GM21529 (cell line): ENCODE measurements at regions not wholly inside any gene's neighbourhood (a gene's known extent, or its start where the extent isn't known, plus 50 kb on each side); places are given as distances from the start of the nearest gene placed in this dataset.

ENCODE experiments used
- ATAC-seq: cut with Tn5 transposase; IDR thresholded peaks from one replicate; pipeline ENCODE4 v1.9.1; 2021; ENCODE audit not compliant: unreplicated experiment

DNA sequence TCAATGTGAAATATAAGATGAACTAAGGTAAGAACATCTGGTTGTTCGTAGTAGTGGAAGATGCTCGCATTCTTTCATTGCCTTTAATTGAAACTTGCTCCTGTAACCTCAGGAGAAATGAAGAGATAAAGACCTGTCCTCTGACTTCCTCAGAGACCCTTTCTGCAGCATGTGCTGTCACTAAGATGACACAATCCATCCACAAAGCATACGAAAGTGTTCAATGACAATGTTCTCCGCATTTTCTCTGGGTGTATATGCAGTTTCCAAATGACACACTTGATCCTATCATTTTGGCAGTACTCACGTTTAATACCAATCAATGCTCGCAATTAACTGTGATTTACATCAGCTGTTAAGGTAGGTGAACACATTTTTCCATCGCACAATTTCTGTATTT is 65.8 kb downstream of the PRL start:
- no peak for ATAC-seq

DNA sequence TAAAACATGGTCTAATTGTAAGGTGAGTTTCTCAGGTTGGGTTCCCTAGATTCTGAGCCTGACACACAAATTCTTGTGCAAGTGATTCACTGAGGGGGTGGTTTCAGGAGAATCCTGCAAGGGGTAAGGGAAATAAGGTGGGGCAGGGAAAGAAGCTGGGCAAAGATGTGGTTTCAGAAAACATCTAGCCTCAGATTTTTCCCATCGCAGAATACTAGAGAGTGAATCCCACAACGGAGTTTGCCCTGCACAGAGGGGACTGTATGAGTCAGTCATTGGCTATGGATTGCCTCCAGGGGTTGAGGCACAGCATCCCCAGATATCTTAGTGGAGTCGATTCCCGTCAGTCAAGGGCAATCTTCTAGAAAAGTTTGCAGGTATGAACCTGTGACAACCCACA is 65.2 kb downstream of the PRL start:
- no peak for ATAC-seq

DNA sequence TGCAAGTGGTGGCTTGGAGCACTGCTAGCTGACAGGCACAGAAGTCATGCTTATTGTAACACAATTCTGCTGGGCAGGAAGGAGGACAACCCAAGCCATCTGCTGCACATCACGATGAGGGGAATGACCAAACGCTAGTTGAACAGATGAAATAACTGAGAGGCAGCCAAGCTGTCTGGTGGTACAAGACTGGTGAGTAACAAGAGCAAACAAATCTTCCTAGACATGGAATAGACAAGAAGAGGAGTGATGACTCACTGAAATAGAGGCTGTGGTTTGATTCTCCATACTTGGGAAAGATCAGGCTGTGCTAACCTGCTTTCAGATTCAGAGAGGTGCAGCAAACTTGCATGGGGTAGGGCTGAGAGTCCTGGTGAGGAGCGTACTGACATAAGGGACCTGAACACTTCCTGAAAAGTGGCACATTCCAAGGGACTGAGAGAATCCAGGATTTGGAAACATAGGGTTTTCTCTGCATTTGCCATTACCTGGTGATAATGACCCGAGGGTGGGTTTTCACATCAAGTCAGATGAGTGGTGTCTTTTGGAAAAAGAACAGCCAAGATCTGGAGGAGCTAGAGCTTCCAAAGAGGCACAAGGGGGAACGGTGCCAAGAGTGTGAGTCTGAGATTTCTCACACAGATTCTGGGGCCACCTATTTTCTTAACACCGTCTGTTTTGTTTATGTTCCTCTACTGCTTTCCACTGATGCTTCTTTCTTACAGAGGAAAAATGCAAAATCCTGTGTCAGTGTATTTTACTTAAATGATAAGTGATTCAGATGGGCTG is 60.0 kb downstream of the PRL start:
- ATAC-seq: no peak
